Keratinocyte (primary cell): ENCODE measurements at regions not wholly inside any gene's neighbourhood (a gene's known extent, or its start where the extent isn't known, plus 50 kb on each side); places are given as distances from the start of the nearest gene placed in this dataset.

Experiments used
- EZH2 ChIP-seq: IDR thresholded peaks from one replicate; pipeline ENCODE4 v1.6.1; 2012; ENCODE audit warnings: inconsistent platforms, mild to moderate bottlenecking, low read length, moderate library complexity
- TF ChIP-seq, protein P1 (sequence below), 3 experiments: IDR thresholded peaks in 1 of 3; conservative IDR thresholded peaks in 1 of 3; optimal IDR thresholded peaks in 1 of 3; 2 replicates in 2 of 3; 3 replicates in 1 of 3; pipeline versions ENCODE3 to v1.5.1; 2011; ENCODE audit warnings: low read length in 3 of 3, mild to moderate bottlenecking in 3 of 3, moderate library complexity in 2 of 3, control low read depth in 1 of 3, inconsistent platforms in 1 of 3; ENCODE audit not compliant: insufficient read depth in 2 of 3; ENCODE audit errors: extremely low read depth in 1 of 3

DNA sequence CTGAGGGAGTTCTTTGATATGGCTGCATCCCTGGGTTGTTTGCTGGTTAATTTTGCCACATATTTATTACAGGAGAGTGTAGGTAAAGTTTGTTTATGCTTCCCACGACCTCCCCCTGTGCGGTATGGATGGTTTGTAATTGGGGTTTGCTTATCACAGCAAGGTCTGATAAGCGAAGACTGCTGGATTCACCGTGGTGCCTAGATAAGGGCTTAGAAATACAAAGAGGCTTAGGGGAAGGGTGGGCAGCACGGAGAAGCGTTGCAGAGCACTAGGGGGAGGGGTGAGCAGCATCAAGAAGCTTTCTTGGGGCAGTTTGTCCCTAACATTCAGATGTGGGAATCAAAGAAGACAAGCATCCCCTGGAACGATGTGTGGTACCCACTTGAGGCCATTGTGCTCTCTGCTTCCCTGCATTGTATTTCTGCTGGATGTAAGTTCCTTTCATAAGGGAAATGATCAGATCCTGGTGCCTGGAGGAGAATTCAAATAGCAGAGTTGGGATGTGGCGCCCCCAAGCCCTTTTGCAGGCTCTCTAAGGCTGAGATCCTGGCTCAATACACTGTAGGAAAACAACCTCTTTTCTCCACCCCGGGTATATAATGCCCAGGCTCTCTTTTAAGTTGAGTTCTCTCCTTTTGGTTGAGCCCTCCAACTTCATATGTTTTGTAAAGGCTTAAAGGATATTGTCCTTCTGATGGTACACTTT is 598.1 kb upstream of the ADGRL4 start:
- TF ChIP-seq, protein P1, sequence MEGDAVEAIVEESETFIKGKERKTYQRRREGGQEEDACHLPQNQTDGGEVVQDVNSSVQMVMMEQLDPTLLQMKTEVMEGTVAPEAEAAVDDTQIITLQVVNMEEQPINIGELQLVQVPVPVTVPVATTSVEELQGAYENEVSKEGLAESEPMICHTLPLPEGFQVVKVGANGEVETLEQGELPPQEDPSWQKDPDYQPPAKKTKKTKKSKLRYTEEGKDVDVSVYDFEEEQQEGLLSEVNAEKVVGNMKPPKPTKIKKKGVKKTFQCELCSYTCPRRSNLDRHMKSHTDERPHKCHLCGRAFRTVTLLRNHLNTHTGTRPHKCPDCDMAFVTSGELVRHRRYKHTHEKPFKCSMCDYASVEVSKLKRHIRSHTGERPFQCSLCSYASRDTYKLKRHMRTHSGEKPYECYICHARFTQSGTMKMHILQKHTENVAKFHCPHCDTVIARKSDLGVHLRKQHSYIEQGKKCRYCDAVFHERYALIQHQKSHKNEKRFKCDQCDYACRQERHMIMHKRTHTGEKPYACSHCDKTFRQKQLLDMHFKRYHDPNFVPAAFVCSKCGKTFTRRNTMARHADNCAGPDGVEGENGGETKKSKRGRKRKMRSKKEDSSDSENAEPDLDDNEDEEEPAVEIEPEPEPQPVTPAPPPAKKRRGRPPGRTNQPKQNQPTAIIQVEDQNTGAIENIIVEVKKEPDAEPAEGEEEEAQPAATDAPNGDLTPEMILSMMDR (optimal IDR thresholded peaks at IDR 0.05 in 1 of 3, IDR thresholded peaks at IDR 0.05 in 1 of 3, conservative IDR thresholded peaks at IDR 0.05 in 1 of 3; ENCODE audit: extremely low read depth in 1 of 3, insufficient read depth in 2 of 3, low read length in 3 of 3), result no peak
- no peak for TF ChIP-seq EZH2
